ENCODE measurements at regions not wholly inside any gene's neighbourhood (a gene's known extent, or its start where the extent isn't known, plus 50 kb on each side); places are given as distances from the start of the nearest gene placed in this dataset.

DNA sequence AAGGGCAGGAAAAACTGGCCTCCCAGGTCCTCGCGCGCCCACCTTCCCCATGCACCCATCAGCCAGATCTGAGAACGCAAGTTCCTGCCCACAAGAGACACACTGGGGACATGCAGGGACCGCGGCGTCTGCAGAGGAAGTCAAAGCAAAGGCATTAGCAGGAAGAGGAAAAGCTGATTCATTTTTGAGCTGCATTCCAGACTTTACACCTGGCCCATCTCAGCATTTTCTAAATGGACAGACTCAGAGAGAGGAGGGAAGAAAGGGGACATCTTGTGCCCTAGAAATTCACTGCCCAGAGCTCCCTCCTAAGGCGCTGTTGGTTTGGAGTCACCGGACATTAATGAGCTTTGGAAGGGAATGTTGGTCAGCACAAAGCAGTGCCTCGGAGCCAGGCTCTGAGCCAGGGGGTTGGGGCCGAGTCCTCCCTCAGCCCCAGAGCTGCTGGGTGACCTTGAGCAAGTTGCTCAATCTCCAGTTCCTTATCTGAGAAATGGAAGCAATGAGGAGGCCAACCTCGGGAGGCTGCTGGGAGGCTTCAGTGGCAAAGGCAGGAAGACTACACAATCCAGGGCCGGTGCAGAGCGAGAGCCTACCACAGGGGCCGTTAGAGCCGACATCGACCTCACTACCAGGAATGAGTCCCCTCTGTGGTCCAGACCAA lies 150.5 kb upstream of the IQSEC1 start:
- DNase-seq = no peak

- no peak for DNase-seq
These were observed 149.8 kb upstream of the IQSEC1 start for GRCh38 chr3:13222891-13223573.

- no peak for DNase-seq
These were observed 148.9 kb upstream of the IQSEC1 start for GRCh38 chr3:13222131-13222530.

- no peak for DNase-seq
These were observed 148.3 kb upstream of the IQSEC1 start for GRCh38 chr3:13221491-13222061.

DNA sequence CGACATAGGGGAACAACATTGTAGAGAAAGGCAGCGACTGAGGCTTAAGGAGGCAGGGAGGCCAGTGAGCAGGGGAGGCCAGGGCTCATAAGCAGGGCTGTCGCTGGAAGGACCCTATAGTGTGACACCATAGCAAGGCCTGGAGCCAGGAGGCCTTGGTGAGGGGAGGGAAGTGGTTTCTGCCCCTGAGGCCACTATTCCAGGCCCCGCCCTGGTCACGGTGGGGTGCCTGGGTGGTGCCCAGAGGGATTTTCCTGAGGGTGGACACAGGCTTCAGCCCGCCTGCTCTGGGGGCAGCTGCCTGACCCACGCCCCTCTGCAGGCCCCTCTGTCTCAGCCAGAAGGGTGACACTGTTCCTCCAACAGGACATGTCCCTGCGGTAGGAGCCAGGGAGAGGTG lies 147.8 kb upstream of the IQSEC1 start:
- DNase-seq = no peak

- DNase-seq = no peak
These were observed 146.7 kb upstream of the IQSEC1 start for GRCh38 chr3:13219902-13220296.

GRCh38 chr3:13219077-13219901 lies 146.1 kb upstream of the IQSEC1 start:
- no peak for DNase-seq

GRCh38 chr3:13218541-13218908 lies 145.3 kb upstream of the IQSEC1 start:
- DNase-seq = no peak

- no peak for DNase-seq
These were observed 144.7 kb upstream of the IQSEC1 start for GRCh38 chr3:13217736-13218540.

DNA sequence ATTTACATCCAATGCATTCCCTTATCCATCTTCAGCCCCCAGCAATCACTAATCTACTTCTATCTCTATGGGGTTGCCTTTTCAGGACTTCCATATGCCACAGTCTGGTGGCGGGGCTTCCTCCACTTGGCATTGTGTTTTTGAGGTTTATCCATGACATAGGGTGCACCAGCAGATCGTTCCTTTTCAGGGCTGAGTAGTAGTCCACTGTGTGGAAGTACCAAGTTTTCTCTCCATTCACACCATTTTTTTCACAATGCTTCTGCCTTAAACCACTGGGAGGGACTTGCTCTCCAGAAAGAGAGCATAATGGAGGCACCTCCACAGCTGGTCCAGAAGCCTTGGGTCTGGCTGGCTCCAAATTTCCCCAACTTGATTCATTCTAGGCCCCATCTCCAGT lies 144.0 kb upstream of the IQSEC1 start:
- no peak for DNase-seq

- no peak for DNase-seq
These were observed 142.8 kb upstream of the IQSEC1 start for GRCh38 chr3:13215940-13216546.

DNA sequence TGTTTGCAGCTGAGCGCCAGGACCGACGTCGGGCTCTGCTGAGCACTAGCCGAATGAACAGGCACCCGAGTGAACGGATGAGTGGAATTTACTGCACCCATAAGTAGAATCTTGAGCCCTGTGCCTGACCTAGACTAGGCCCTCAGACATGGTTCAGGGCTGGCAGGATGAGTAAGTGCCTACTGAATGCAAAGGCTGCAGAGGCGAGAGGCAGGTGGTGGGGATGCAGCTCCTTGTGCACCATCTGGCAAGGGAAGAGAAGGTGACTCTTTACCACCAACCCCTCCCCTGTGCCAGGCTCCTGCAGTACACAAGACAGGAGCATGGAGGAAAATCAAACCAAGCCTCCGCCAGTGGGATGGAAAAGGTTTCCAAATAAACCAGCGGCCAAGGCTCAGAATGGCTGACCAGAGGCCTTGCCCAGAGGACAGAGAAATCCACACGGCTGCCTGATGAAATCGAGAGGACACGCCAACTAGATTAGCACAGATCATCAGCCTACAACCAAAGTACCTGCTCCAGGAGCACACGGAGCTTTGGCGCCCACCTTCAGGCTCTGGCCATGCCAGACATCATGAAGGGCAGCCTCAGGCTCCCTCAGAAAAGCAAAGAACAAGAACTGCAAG lies 141.7 kb upstream of the IQSEC1 start:
- DNase-seq = no peak

DNA sequence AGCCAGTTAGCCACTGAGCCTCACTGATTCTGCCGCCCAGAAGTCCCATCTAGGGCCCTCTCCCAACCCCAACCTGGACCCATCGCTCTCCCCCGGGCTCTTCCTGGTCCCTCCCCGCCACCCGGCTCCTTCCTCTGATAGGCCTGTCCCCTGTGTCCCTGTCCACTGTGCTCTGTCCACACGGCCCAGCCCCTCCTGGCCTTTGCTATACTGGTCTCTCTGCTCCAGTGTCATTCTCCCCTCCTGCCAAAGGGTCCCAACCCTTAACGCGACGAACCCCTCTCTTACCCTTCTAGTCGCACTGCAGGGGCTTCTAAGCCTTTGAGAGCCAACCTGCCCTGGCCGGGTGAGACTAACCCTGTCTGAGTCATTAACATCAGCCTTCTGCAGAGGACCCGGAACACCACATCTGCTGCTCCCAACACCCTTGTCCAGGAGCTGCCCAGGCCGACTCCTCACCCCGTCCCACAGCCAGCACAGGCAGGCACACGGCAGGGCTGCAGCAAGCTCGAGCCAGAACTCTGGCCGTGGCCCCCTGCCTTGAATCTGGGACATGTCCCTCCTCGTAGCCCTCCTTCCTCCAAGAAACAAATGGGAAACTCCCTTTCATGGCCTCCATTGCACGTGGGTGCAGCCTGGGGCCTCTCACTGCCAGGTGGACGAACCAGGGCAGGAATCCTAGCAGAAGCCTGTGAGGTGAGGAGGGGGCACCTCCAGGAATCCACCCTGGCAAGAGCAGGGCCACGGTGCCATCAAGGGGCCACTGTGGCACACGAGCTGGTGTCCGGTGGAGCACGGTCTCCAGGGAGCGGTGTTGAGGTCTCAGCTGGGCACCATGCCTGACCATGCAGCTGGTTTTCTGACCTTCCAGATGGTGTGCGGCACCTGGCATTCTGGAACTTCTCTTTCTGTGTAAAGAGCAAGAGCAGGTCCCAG lies 140.9 kb upstream of the IQSEC1 start:
- DNase-seq = no peak

GRCh38 chr3:13213490-13213889 lies 140.3 kb upstream of the IQSEC1 start:
- no peak for DNase-seq

GRCh38 chr3:13211605-13212210 lies 138.5 kb upstream of the IQSEC1 start:
- DNase-seq = no peak

DNA sequence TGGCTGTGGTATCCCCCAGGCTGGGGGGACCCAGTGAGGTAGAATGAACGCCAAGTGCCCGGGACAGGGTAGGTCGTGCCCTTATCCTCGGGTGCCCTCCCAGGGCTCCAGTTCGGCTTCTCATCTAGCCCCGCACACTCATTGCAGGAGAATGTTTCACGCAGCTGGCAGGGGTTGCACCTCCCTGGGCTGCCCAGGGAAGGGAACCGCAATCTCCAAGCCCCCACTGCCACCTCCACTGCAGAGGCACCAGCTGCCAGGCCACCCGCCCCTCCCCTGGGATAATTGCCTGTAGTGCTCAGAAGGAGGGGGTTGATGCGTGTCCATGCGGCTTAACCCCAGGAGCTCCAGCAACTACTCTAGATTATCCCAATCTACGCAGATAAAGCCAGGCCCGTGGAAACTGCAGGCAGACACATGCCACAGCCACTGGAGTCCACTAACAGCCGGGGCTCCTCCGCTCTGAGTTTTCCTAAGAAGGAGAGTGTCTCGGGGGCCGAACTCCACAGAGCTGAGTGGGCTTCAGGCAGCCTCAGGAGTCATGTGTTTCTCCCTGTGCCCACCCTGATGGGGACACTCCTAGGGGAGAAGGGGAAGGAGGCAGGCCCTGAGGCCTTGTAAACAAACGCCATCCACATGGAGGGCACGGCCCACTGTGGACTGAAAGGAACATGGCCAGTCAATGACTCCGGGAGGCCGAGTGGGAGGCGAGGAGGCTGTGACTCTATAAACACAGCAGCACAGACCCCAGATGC lies 137.2 kb upstream of the IQSEC1 start:
- no peak for DNase-seq

DNA sequence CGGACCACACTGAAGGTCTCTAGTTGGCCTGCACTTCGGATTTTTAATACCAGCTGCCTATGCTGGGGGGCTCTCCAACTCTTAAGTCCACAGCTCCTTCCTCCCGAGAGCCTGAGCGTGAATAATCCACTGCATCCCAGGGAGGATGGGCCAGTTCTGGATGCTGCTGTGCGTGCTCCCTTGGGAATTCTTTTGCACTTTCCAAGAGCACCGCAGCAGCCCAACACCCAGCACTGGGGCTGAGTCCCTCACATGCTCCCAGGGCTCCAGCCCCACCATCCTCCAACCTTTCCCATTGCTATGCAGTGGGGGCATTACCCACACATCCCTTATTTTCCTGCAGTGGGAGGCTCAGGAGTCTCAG lies 136.4 kb upstream of the IQSEC1 start:
- DNase-seq = no peak

DNA sequence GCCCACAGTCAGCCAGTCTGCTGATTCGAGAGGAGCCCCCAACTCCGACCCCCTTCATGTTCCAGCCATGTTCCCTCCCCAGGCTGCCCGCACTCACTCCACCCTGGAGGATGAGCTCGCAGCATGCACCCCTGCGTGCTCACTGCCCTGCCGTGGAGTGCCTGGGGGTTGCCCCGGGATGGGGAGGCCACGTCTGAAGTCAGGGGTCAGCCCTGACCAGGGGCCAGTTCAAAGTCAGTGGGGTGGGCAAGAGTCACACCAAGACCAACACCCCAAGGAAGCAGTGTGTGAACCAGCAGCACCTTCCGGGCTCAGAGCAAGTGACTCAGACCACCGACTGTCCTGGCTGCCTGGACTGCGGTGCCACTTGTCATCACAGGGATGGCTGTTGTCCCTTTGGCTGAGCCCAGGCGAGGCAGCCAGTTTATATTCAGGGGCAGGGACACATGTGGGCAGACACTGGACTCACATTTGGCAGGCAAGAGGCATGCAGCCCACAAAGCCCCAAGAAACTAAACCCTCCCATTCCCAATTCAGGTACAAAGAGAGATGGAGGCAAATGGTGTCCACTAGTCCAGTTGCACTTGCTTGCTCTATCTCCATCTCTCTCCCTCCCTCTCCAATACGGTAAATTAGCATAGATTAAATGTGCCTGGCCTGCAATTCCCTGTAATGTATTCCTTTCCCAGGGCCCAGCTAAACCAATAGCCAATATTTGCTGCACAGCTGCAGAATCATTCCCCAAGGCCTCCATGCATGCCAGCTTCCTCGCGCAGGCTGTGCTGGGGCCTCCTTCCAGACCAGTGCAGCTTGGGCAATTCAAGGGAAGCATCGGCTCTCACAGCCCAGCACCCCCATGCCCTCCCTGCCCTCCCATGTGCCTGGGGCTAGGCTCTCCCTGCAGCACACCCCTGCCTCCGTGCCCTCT lies 135.7 kb upstream of the IQSEC1 start:
- DNase-seq = no peak

Data from CD4-positive, alpha-beta T cell treated with Interferon gamma for 1 hour (primary cell).